Activated B cell treated with CpG ODN at 0.5 μM for 24 hours (primary cell): ENCODE measurements at regions not wholly inside any gene's neighbourhood (a gene's known extent, or its start where the extent isn't known, plus 50 kb on each side); places are given as distances from the start of the nearest gene placed in this dataset.

ENCODE experiments used
- ATAC-seq: fragments of 200-7000 bp; cut with Tn5 transposase; one replicate; pipeline ENCODE4 v1.10.0; 2021; ENCODE audit warnings: low read depth, mild to moderate bottlenecking, moderate library complexity
- CTCF ChIA-PET: fragments of 350-600 bp; sonication (Branson Sonifier 250); formaldehyde crosslinking; loops from one replicate; lab custom pipeline; 2021; ENCODE audit warnings: antibody characterized with exemption; lab: Charles Lee
- POLR2A ChIA-PET: fragments of 350-600 bp; sonication (Branson Sonifier 250); formaldehyde crosslinking; loops from one replicate; lab custom pipeline; 2021; ENCODE audit warnings: antibody characterized with exemption; lab: Charles Lee
- DNase-seq: peaks from one replicate; pipeline ENCODE4 v3.0.0; 2022
- H3K27ac Mint-ChIP-seq: one replicate; pipeline ENCODE4 v1.8.0; 2020; ENCODE audit warnings: mixed read lengths
- H3K27me3 Mint-ChIP-seq: one replicate; pipeline ENCODE4 v1.8.0; 2021; ENCODE audit warnings: mixed read lengths
- H3K36me3 Mint-ChIP-seq: one replicate; pipeline ENCODE4 v1.8.0; 2021; ENCODE audit warnings: low read depth, mixed read lengths
- H3K4me1 Mint-ChIP-seq: one replicate; pipeline ENCODE4 v1.8.0; 2021; ENCODE audit warnings: mixed read lengths
- H3K4me3 Mint-ChIP-seq: one replicate; pipeline ENCODE4 v1.8.0; 2020; ENCODE audit warnings: mild to moderate bottlenecking, mixed read lengths
- H3K9me3 Mint-ChIP-seq: one replicate; pipeline ENCODE4 v1.8.0; 2020; ENCODE audit warnings: mixed read lengths
- intact Hi-C: fragments of 100-400 bp; cut with micrococcal nuclease; formaldehyde crosslinking; loops from one replicate; pipeline ENCODE4 v1.15.1; 2024
- TF ChIP-seq, protein P1 (sequence below): fragments of 200-600 bp; IDR thresholded peaks from one replicate; pipeline ENCODE4 v1.8.0; 2022; ENCODE audit warnings: antibody characterized with exemption, mild to moderate bottlenecking

- intact Hi-C loops, result no loop called here
- Mint-ChIP-seq H3K27me3 (peaks cover 3% of the 10 kb centered on the region), H3K27ac (no peak overlapping the region), H3K4me3 (no peak overlapping the region), H3K9me3 (no peaks in the 10 kb centered on the region), H3K36me3 (no peaks in the 10 kb centered on the region), H3K4me1 (no peaks in the 10 kb centered on the region)
- TF ChIP-seq, protein P1, sequence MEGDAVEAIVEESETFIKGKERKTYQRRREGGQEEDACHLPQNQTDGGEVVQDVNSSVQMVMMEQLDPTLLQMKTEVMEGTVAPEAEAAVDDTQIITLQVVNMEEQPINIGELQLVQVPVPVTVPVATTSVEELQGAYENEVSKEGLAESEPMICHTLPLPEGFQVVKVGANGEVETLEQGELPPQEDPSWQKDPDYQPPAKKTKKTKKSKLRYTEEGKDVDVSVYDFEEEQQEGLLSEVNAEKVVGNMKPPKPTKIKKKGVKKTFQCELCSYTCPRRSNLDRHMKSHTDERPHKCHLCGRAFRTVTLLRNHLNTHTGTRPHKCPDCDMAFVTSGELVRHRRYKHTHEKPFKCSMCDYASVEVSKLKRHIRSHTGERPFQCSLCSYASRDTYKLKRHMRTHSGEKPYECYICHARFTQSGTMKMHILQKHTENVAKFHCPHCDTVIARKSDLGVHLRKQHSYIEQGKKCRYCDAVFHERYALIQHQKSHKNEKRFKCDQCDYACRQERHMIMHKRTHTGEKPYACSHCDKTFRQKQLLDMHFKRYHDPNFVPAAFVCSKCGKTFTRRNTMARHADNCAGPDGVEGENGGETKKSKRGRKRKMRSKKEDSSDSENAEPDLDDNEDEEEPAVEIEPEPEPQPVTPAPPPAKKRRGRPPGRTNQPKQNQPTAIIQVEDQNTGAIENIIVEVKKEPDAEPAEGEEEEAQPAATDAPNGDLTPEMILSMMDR, result no peak
- DNase-seq, result no peak
- POLR2A ChIA-PET, result no interaction called here
- no peak for ATAC-seq
- CTCF ChIA-PET, result no interaction called here
Measured at GRCh38 chr16:9521749-9522370, 430.4 kb downstream of the HAPSTR1 start.

DNA sequence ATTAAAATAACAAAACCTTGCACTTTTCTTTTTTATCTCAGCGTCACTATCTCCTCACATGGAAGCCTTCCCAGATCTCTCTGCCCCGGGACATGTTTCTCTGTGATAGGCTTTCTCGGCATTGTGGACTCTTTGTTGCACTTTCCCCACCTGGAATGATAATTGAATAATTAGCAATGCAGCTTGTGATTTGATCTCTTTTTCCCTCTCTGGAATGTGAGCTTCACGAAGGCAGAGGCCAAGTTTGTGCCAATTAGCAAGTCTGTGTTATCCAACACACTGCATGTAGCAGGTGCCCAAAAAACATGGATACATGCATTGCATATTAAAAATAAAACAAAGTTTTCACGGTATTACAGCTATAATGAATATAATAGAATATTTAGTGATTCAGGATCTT is 431.2 kb downstream of the HAPSTR1 start:
- POLR2A ChIA-PET, result no interaction called here
- Mint-ChIP-seq H3K4me3 (no peak overlapping the region), H3K9me3 (no peaks in the 10 kb centered on the region), H3K27ac (no peak overlapping the region), H3K4me1 (no peaks in the 10 kb centered on the region), H3K27me3 (peaks cover 3% of the 10 kb centered on the region), H3K36me3 (no peaks in the 10 kb centered on the region)
- CTCF ChIA-PET, result no interaction called here
- DNase-seq (no peak), ATAC-seq (no peak)
- TF ChIP-seq, protein P1, result no peak
- intact Hi-C loops, result no loop called here

- H3K4me1 Mint-ChIP-seq, result no peaks in the 10 kb centered on the region
- H3K27ac Mint-ChIP-seq, result no peak overlapping the region
- H3K4me3 Mint-ChIP-seq, result no peak overlapping the region
- ATAC-seq (no peak), DNase-seq (no peak)
- H3K27me3 Mint-ChIP-seq, result peaks cover 3% of the 10 kb centered on the region
- TF ChIP-seq, protein P1, result no peak
- ChIA-PET CTCF (no interaction called here), POLR2A (no interaction called here)
- intact Hi-C loops, result no loop called here
- no peaks in the 10 kb centered on the region for H3K36me3 Mint-ChIP-seq
- no peaks in the 10 kb centered on the region for H3K9me3 Mint-ChIP-seq
Measured at GRCh38 chr16:9523994-9524393, 432.6 kb downstream of the HAPSTR1 start.

DNA sequence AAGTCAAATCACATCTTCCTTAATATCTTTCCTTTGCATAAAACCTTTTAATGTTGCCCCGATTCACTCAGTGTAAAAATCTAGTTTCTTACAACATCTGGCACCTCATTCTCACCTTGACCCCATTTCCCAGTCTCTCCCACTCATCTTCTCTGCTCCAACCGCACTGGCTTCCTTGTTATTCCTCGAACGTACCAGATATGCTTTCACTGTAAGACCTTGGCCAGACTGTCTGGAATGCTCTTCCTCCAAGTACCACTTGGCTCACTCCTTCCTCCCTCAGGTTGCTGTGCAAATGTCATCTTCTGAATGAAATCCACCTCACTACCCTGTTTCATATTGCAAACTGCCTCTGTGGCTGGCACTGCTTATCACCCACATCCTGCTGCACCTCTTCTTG is 433.6 kb downstream of the HAPSTR1 start:
- DNase-seq, result no peak
- ChIA-PET POLR2A (no interaction called here), CTCF (no interaction called here)
- no peaks in the 10 kb centered on the region for H3K9me3 Mint-ChIP-seq
- H3K36me3 Mint-ChIP-seq, result no peaks in the 10 kb centered on the region
- intact Hi-C loops, result no loop called here
- no peak overlapping the region for H3K4me3 Mint-ChIP-seq
- TF ChIP-seq, protein P1, result no peak
- H3K27ac Mint-ChIP-seq, result no peak overlapping the region
- no peaks in the 10 kb centered on the region for H3K4me1 Mint-ChIP-seq
- no peak for ATAC-seq
- H3K27me3 Mint-ChIP-seq, result peaks cover 3% of the 10 kb centered on the region

DNA sequence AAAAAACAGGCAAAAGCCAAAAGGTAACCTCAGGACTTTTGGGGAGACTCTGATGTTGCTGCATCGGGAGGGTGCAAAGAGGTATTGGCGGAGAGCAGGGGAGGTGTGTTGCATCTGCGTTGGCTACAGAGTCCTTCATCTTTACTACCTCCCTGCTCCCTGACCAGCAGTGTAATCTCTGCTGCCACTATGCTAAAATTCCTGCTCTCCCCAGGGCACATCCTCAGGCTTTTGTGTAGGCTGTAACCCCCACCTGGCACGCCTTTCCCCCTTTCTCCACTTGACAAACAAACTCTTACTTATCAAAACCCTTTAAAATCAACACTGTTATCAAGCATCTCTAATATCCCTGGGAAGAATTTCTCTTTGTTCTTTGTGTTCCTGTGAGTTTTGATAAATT is 435.3 kb downstream of the HAPSTR1 start:
- Mint-ChIP-seq H3K9me3 (no peaks in the 10 kb centered on the region), H3K4me1 (no peaks in the 10 kb centered on the region), H3K27ac (no peak overlapping the region), H3K27me3 (peaks cover 3% of the 10 kb centered on the region), H3K4me3 (no peak overlapping the region), H3K36me3 (no peaks in the 10 kb centered on the region)
- ChIA-PET POLR2A (no interaction called here), CTCF (no interaction called here)
- ATAC-seq (no peak), DNase-seq (no peak)
- TF ChIP-seq, protein P1, result no peak
- intact Hi-C loops, result no loop called here
